MM.1S (cell line): ENCODE measurements at regions not wholly inside any gene's neighbourhood (a gene's known extent, or its start where the extent isn't known, plus 50 kb on each side); places are given as distances from the start of the nearest gene placed in this dataset.

Source experiments
- DNase-seq: peaks from one replicate; pipeline ENCODE4 v3.0.0-alpha.2; 2015
- H2AFZ ChIP-seq: fragments of 300-600 bp; sonication (generic); 2 replicates; pipeline ENCODE4 v1.6.0; 2016; ENCODE audit warnings: antibody characterized with exemption, low read length
- H3F3A ChIP-seq: fragments of 300-600 bp; sonication (generic); 2 replicates; pipeline ENCODE4 v1.6.1; 2016; ENCODE audit warnings: mild to moderate bottlenecking, antibody characterized with exemption, low read length, moderate library complexity, mixed read lengths; ENCODE audit not compliant: insufficient read depth
- H3K27ac ChIP-seq: fragments of 300-600 bp; sonication (generic); 2 replicates; pipeline ENCODE4 v1.5.1; 2016; ENCODE audit warnings: mild to moderate bottlenecking, low read length
- H3K27me3 ChIP-seq: fragments of 300-600 bp; sonication (generic); replicated peaks from 2 replicates; pipeline ENCODE4 v1.6.0; 2016; ENCODE audit warnings: low read length; ENCODE audit not compliant: insufficient read depth
- H3K36me3 ChIP-seq: fragments of 300-600 bp; sonication (generic); replicated peaks from 2 replicates; pipeline ENCODE4 v1.6.1; 2016; ENCODE audit warnings: mild to moderate bottlenecking, low read length, mixed read lengths; ENCODE audit not compliant: insufficient read depth
- H3K4me1 ChIP-seq: fragments of 300-600 bp; sonication (generic); 2 replicates; pipeline ENCODE4 v1.6.1; 2016; ENCODE audit warnings: low read length, mixed read lengths
- H3K4me2 ChIP-seq: fragments of 300-600 bp; sonication (generic); 2 replicates; pipeline ENCODE4 v1.6.0; 2016; ENCODE audit warnings: low read depth, low read length
- H3K4me3 ChIP-seq: fragments of 300-600 bp; sonication (generic); 2 replicates; pipeline ENCODE4 v1.5.1; 2016; ENCODE audit warnings: low read length, mixed read lengths
- H3K79me2 ChIP-seq: fragments of 300-600 bp; sonication (generic); 2 replicates; pipeline ENCODE4 v1.6.1; 2016; ENCODE audit warnings: mixed run types, low read length, mixed read lengths
- H3K9ac ChIP-seq: fragments of 300-600 bp; sonication (generic); 2 replicates; pipeline ENCODE4 v1.6.1; 2016; ENCODE audit warnings: low read length, mixed read lengths
- H3K9me2 ChIP-seq: fragments of 300-600 bp; sonication (generic); replicated peaks from 2 replicates; pipeline ENCODE4 v1.6.1; 2016; ENCODE audit warnings: mild to moderate bottlenecking, low read length, mixed read lengths; ENCODE audit not compliant: insufficient read depth
- H3K9me3 ChIP-seq: fragments of 300-600 bp; sonication (generic); replicated peaks from 2 replicates; pipeline ENCODE4 v1.6.1; 2016; ENCODE audit warnings: mild to moderate bottlenecking, low read length, mixed read lengths; ENCODE audit not compliant: insufficient read depth
- H4K20me1 ChIP-seq: fragments of 300-600 bp; sonication (generic); 2 replicates; pipeline ENCODE4 v1.6.1; 2016; ENCODE audit warnings: mild to moderate bottlenecking, low read length, moderate library complexity, mixed read lengths; ENCODE audit not compliant: insufficient read depth
- EZH2 ChIP-seq: fragments of 300-600 bp; sonication (generic); optimal IDR thresholded peaks from 2 replicates; pipeline ENCODE3; 2017; ENCODE audit warnings: low read depth, mild to moderate bottlenecking, antibody characterized with exemption, low read length, mixed read lengths
- EZH2phosphoT487 ChIP-seq: fragments of 300-600 bp; sonication (generic); IDR thresholded peaks from 2 replicates; pipeline ENCODE4 v1.6.1; 2018; ENCODE audit warnings: antibody characterized with exemption, low read length
- TF ChIP-seq, protein P1 (sequence below): fragments of 300-600 bp; sonication (generic); IDR thresholded peaks from 2 replicates; pipeline ENCODE4 v1.5.1; 2016; ENCODE audit warnings: antibody characterized with exemption, low read length, mixed read lengths

DNA sequence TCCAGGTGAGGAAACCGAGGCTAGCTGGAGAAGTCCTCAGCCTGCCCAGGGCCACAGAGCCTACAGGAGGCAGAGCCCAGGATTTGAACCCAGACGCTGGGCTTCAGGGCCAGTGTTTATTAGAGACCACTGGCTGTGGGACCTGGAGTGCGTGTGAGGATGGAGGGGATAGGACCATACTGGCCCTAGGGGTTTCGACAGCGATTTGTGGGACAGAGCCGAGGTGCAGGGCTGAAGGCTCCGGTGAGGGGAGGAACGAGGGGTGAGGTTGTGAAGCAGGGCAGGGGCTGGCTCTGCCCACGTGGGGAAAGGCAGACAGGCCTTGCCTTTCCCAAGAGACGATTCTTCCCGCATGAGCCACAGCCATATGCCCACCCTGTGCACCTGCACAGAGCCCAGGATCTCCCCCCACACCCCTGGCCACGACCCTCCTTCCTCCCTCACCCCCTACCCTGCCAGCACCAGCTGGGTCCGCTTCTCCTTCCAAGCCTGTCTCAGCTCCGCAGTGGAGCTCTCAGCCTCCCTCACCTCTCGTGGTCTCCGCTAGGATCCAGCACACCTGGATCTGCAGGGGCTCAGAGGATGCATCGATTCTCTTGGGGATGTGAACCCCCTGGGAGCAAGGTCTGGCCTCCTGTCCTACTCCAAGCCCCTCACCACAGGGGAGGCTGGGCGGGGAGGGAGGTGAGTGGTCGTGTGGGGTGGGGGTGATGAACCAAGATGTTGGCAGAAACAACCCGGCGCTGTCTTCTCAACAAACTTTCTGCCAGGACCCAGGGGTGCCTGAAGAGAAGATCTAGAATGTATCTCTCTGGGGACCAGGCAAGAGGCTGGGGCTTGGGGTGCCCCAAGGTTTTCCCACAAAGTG is 58.4 kb downstream of the RTL6 start:
- no peaks in the 10 kb centered on the region for H3K9me2 ChIP-seq
- H4K20me1 ChIP-seq = no peaks in the 10 kb centered on the region
- TF ChIP-seq EZH2phosphoT487 = no peak
- no peak for TF ChIP-seq EZH2
- TF ChIP-seq, protein P1, sequence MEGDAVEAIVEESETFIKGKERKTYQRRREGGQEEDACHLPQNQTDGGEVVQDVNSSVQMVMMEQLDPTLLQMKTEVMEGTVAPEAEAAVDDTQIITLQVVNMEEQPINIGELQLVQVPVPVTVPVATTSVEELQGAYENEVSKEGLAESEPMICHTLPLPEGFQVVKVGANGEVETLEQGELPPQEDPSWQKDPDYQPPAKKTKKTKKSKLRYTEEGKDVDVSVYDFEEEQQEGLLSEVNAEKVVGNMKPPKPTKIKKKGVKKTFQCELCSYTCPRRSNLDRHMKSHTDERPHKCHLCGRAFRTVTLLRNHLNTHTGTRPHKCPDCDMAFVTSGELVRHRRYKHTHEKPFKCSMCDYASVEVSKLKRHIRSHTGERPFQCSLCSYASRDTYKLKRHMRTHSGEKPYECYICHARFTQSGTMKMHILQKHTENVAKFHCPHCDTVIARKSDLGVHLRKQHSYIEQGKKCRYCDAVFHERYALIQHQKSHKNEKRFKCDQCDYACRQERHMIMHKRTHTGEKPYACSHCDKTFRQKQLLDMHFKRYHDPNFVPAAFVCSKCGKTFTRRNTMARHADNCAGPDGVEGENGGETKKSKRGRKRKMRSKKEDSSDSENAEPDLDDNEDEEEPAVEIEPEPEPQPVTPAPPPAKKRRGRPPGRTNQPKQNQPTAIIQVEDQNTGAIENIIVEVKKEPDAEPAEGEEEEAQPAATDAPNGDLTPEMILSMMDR = no peak
- H2AFZ ChIP-seq = no peak overlapping the region
- H3F3A ChIP-seq = no peaks in the 10 kb centered on the region
- no peaks in the 10 kb centered on the region for H3K36me3 ChIP-seq
- H3K79me2 ChIP-seq = no peaks in the 10 kb centered on the region
- peaks cover 100% of the 10 kb centered on the region for H3K27me3 ChIP-seq
- no peak overlapping the region for H3K27ac ChIP-seq
- H3K4me2 ChIP-seq = no peak overlapping the region
- no peak overlapping the region for H3K9ac ChIP-seq
- H3K9me3 ChIP-seq = no peaks in the 10 kb centered on the region
- no peaks in the 10 kb centered on the region for H3K4me1 ChIP-seq
- no peak for DNase-seq
- no peak overlapping the region for H3K4me3 ChIP-seq

DNA sequence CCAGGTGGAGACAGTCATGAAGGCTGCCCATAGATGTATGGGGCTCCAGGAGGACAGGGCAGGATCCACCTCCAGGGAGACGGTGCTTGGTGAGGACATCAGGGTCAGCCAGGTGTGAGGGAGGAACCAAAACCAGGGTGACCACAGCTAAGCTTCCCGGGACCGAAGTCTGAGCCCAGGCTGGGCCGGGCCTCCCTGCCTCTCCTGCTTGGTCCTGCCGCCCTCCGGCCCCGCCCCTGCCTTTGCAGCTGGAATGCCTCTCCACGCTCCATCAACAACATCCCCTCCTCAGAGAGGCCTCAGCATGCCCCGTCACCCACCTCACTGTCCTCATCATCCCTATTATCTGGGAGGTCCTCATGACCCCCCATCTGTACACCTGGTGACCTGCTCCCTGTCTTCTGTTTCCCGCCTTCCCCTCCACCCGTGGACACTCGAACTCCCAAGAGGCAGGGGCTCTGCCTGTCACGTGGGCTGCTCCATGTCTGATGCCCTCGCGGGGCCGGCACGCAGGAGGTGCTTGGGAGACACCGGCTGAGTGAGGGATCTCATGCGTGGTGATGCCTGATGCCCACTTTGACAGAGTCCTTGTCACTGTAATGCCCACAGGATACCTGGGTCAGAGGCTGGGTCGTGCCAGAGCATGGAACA is 59.4 kb downstream of the RTL6 start:
- Histone ChIP-seq H3K36me3 (no peaks in the 10 kb centered on the region), H3F3A (no peaks in the 10 kb centered on the region), H3K4me1 (no peaks in the 10 kb centered on the region), H3K79me2 (no peaks in the 10 kb centered on the region), H3K4me2 (no peak overlapping the region), H3K4me3 (no peak overlapping the region), H2AFZ (no peak overlapping the region), H3K9me2 (no peaks in the 10 kb centered on the region), H4K20me1 (no peaks in the 10 kb centered on the region), H3K27me3 (peaks cover 100% of the 10 kb centered on the region), H3K9me3 (no peaks in the 10 kb centered on the region), H3K9ac (no peak overlapping the region), H3K27ac (no peak overlapping the region)
- DNase-seq = no peak
- TF ChIP-seq EZH2 = no peak

DNA sequence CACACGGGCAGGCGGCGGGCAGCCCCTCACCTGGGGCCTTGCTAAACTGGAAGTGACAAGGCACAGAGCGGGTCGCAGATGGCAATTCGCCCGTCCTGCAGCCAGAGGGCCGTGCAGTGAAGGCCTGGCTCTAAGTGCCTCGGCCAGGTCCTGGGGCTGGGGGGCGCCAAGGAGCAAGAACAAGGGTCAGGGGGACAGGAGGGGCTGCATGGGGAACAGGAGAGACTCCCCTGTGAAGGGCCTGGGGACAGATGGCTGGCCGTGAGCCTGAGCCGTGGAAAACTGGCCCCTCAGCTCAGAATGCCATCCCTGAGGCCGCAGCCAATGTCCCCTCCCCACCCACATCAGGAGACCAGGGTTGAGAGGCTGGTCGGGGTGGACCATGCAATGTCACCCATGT is 60.0 kb downstream of the RTL6 start:
- TF ChIP-seq EZH2phosphoT487 (no peak), EZH2 (no peak)
- TF ChIP-seq, protein P1 = no peak
- no peaks in the 10 kb centered on the region for H3K9me3 ChIP-seq
- H3K27me3 ChIP-seq = peaks cover 100% of the 10 kb centered on the region
- no peaks in the 10 kb centered on the region for H3K79me2 ChIP-seq
- no peak overlapping the region for H3K4me2 ChIP-seq
- no peaks in the 10 kb centered on the region for H3K4me1 ChIP-seq
- H3K27ac ChIP-seq = no peak overlapping the region
- H3K4me3 ChIP-seq = no peak overlapping the region
- H3F3A ChIP-seq = no peaks in the 10 kb centered on the region
- H2AFZ ChIP-seq = no peak overlapping the region
- H4K20me1 ChIP-seq = no peaks in the 10 kb centered on the region
- H3K36me3 ChIP-seq = no peaks in the 10 kb centered on the region
- H3K9ac ChIP-seq = no peak overlapping the region
- DNase-seq = no peak
- no peaks in the 10 kb centered on the region for H3K9me2 ChIP-seq
